Keratinocyte (primary cell): ENCODE measurements at regions not wholly inside any gene's neighbourhood (a gene's known extent, or its start where the extent isn't known, plus 50 kb on each side); places are given as distances from the start of the nearest gene placed in this dataset.

Experiments used
- DNase-seq: peaks from one replicate; pipeline ENCODE4 v3.0.0-alpha.2; 2011; ENCODE audit warnings: low read depth, missing footprints, low spot score
- FAIRE-seq: peaks from 2 replicates; lab custom pipeline; 2011; peaks lifted over from hg19 to GRCh38; lab: Jason Lieb, UNC
- H2AFZ ChIP-seq: 2 replicates; pipeline ENCODE4 v1.6.0; 2012; ENCODE audit warnings: low read length, control low read depth, inconsistent platforms; ENCODE audit not compliant: control insufficient read depth
- H3K27ac ChIP-seq: 2 replicates; pipeline ENCODE4 v1.5.1; 2011; ENCODE audit warnings: low read length; ENCODE audit not compliant: control insufficient read depth, insufficient read depth
- H3K27me3 ChIP-seq: 3 replicates; pipeline ENCODE4 v1.6.0; 2011; ENCODE audit warnings: low read length; ENCODE audit not compliant: control insufficient read depth, insufficient read depth; ENCODE audit errors: extremely low read depth
- H3K36me3 ChIP-seq, 2 experiments: 2 replicates in 1 of 2; 3 replicates in 1 of 2; pipeline ENCODE4 v1.5.1; 2011; ENCODE audit warnings: low read length in 2 of 2, mild to moderate bottlenecking in 1 of 2; ENCODE audit not compliant: control insufficient read depth in 2 of 2, insufficient read depth in 2 of 2; ENCODE audit errors: extremely low read depth in 1 of 2
- H3K4me1 ChIP-seq: 3 replicates; pipeline ENCODE4 v1.5.1; 2011; ENCODE audit warnings: low read length; ENCODE audit not compliant: control insufficient read depth, insufficient read depth; ENCODE audit errors: extremely low read depth
- H3K4me2 ChIP-seq: 3 replicates; pipeline ENCODE4 v1.6.0; 2011; ENCODE audit warnings: low read depth, low read length; ENCODE audit not compliant: control insufficient read depth, insufficient read depth; ENCODE audit errors: extremely low read depth
- H3K4me3 ChIP-seq, 3 experiments: fragments of 200-600 bp in 1 of 3; sonication (generic) in 1 of 3; 2 replicates in 2 of 3; 3 replicates in 1 of 3; pipeline ENCODE4 v1.5.1; 2011 to 2016; ENCODE audit warnings: low read length in 3 of 3, mild to moderate bottlenecking in 3 of 3, control low read depth in 2 of 3, inconsistent platforms in 1 of 3, low read depth in 1 of 3, mixed read lengths in 1 of 3, mixed run types in 1 of 3, moderate library complexity in 1 of 3; ENCODE audit not compliant: control insufficient read depth in 2 of 3, insufficient read depth in 2 of 3; ENCODE audit errors: extremely low read depth in 1 of 3
- H3K79me2 ChIP-seq: 2 replicates; pipeline ENCODE4 v1.6.0; 2012; ENCODE audit warnings: low read length; ENCODE audit not compliant: control insufficient read depth, insufficient read depth
- H3K9ac ChIP-seq: 3 replicates; pipeline ENCODE4 v1.6.0; 2011; ENCODE audit warnings: low read length; ENCODE audit not compliant: control insufficient read depth, insufficient read depth; ENCODE audit errors: extremely low read depth
- H3K9me1 ChIP-seq: 3 replicates; pipeline ENCODE4 v1.6.0; 2011; ENCODE audit warnings: low read length; ENCODE audit not compliant: control insufficient read depth, insufficient read depth; ENCODE audit errors: extremely low read depth
- H3K9me3 ChIP-seq: 2 replicates; pipeline ENCODE4 v1.5.1; 2012; ENCODE audit warnings: low read depth, low read length; ENCODE audit not compliant: control insufficient read depth
- H4K20me1 ChIP-seq: 3 replicates; pipeline ENCODE4 v1.6.0; 2011; ENCODE audit warnings: low read length; ENCODE audit not compliant: control insufficient read depth, insufficient read depth; ENCODE audit errors: extremely low read depth
- CTCF ChIP-seq, 3 experiments: IDR thresholded peaks in 1 of 3; conservative IDR thresholded peaks in 1 of 3; optimal IDR thresholded peaks in 1 of 3; 2 replicates in 2 of 3; 3 replicates in 1 of 3; pipeline versions ENCODE3 to v1.5.1; 2011; ENCODE audit warnings: low read length in 3 of 3, mild to moderate bottlenecking in 3 of 3, moderate library complexity in 2 of 3, control low read depth in 1 of 3, inconsistent platforms in 1 of 3; ENCODE audit not compliant: insufficient read depth in 2 of 3; ENCODE audit errors: extremely low read depth in 1 of 3
- EZH2 ChIP-seq: IDR thresholded peaks from one replicate; pipeline ENCODE4 v1.6.1; 2012; ENCODE audit warnings: inconsistent platforms, mild to moderate bottlenecking, low read length, moderate library complexity
- dilution Hi-C: fragments of 300-500 bp; cut with MboI; formaldehyde crosslinking; loops from one replicate; pipeline ENCODE4 v1.7.0; 2020; ENCODE audit warnings: low sequenced_read_pairs; ENCODE audit not compliant: extremely low pct_ligation_motif_present

GRCh38 chr9:109861499-109861898 is 81.5 kb downstream of the PALM2AKAP2 start:
- H2AFZ ChIP-seq: no peak overlapping the region
- DNase-seq: no peak
- dilution Hi-C loops: no loop called here

GRCh38 chr9:109861918-109862317 is 81.9 kb downstream of the PALM2AKAP2 start:
- H3K9ac ChIP-seq: no peak overlapping the region
- no peak overlapping the region for H3K27ac ChIP-seq
- TF ChIP-seq EZH2 (no peak), CTCF (optimal IDR thresholded peaks at IDR 0.05 in 1 of 3, IDR thresholded peaks at IDR 0.05 in 1 of 3, conservative IDR thresholded peaks at IDR 0.05 in 1 of 3; ENCODE audit: extremely low read depth in 1 of 3, insufficient read depth in 2 of 3, low read length in 3 of 3) (no peak)
- H3K4me2 ChIP-seq: no peak overlapping the region
- no peak for FAIRE-seq
- no peak overlapping the region for H2AFZ ChIP-seq
- no peaks in the 10 kb centered on the region for H3K79me2 ChIP-seq
- no peaks in the 10 kb centered on the region for H3K9me1 ChIP-seq
- H4K20me1 ChIP-seq: no peaks in the 10 kb centered on the region
- peaks cover 2% of the 10 kb centered on the region for H3K4me1 ChIP-seq
- no peak for DNase-seq
- H3K9me3 ChIP-seq: no peaks in the 10 kb centered on the region
- dilution Hi-C loops: no loop called here
- no peaks in the 10 kb centered on the region for H3K36me3 ChIP-seq
- H3K27me3 ChIP-seq: peaks cover 3% of the 10 kb centered on the region
- no peak overlapping the region for H3K4me3 ChIP-seq

More at GRCh38 chr9:109861499-109861898, 81.5 kb downstream of the PALM2AKAP2 start:
- H3K27ac ChIP-seq: no peak overlapping the region
- no peaks in the 10 kb centered on the region for H3K9me3 ChIP-seq
- no peak overlapping the region for H3K4me2 ChIP-seq
- H3K9ac ChIP-seq: no peak overlapping the region
- no peaks in the 10 kb centered on the region for H3K79me2 ChIP-seq
- FAIRE-seq: no peak
- no peak overlapping the region for H3K4me3 ChIP-seq
- TF ChIP-seq CTCF (optimal IDR thresholded peaks at IDR 0.05 in 1 of 3, IDR thresholded peaks at IDR 0.05 in 1 of 3, conservative IDR thresholded peaks at IDR 0.05 in 1 of 3; ENCODE audit: extremely low read depth in 1 of 3, insufficient read depth in 2 of 3, low read length in 3 of 3) (no peak), EZH2 (no peak)
- H3K27me3 ChIP-seq: peaks cover 3% of the 10 kb centered on the region
- no peaks in the 10 kb centered on the region for H4K20me1 ChIP-seq
- no peaks in the 10 kb centered on the region for H3K9me1 ChIP-seq
- no peaks in the 10 kb centered on the region for H3K36me3 ChIP-seq
- H3K4me1 ChIP-seq: no peaks in the 10 kb centered on the region
